ENCODE measurements at regions not wholly inside any gene's neighbourhood (a gene's known extent, or its start where the extent isn't known, plus 50 kb on each side); places are given as distances from the start of the nearest gene placed in this dataset.

DNA sequence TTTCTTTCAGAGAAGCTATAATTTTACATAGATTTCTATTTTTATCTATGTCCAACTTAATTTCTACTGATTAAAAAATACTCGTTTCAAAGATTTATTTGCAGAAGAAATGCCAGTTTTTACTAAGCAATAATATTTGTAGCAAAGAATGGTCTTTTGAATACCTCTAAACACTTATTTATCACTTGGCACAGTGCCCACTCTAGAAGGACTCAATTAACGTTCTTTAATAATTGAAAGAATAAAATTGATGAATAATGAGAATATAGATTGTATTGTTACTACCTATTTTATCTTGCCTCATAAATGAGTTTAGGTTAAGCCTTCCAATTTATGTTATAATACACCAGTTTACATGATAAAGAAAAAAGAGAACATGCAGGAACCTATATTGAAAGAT lies 889.7 kb upstream of the CDH9 start:
- TF ChIP-seq, protein P1, sequence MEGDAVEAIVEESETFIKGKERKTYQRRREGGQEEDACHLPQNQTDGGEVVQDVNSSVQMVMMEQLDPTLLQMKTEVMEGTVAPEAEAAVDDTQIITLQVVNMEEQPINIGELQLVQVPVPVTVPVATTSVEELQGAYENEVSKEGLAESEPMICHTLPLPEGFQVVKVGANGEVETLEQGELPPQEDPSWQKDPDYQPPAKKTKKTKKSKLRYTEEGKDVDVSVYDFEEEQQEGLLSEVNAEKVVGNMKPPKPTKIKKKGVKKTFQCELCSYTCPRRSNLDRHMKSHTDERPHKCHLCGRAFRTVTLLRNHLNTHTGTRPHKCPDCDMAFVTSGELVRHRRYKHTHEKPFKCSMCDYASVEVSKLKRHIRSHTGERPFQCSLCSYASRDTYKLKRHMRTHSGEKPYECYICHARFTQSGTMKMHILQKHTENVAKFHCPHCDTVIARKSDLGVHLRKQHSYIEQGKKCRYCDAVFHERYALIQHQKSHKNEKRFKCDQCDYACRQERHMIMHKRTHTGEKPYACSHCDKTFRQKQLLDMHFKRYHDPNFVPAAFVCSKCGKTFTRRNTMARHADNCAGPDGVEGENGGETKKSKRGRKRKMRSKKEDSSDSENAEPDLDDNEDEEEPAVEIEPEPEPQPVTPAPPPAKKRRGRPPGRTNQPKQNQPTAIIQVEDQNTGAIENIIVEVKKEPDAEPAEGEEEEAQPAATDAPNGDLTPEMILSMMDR (IDR thresholded peaks at IDR 0.05; ENCODE audit: unreplicated experiment in 3 of 3) = no peak
- H3K27ac Mint-ChIP-seq = no peak overlapping the region
- peaks cover 5% of the 10 kb centered on the region for H3K9me3 Mint-ChIP-seq
- H3K36me3 Mint-ChIP-seq (ENCODE audit: low read depth) = no peaks in the 10 kb centered on the region
- H3K4me3 Mint-ChIP-seq = no peak overlapping the region
- peaks cover 6% of the 10 kb centered on the region for H3K4me1 Mint-ChIP-seq
- H3K27me3 Mint-ChIP-seq (ENCODE audit: low read depth) = no peaks in the 10 kb centered on the region

- H3K36me3 Mint-ChIP-seq (ENCODE audit: low read depth) = no peaks in the 10 kb centered on the region
- no peaks in the 10 kb centered on the region for H3K27me3 Mint-ChIP-seq (ENCODE audit: low read depth)
- no peak overlapping the region for H3K27ac Mint-ChIP-seq
- H3K4me3 Mint-ChIP-seq = no peak overlapping the region
- no peaks in the 10 kb centered on the region for H3K9me3 Mint-ChIP-seq
- no peaks in the 10 kb centered on the region for H3K4me1 Mint-ChIP-seq
- TF ChIP-seq, protein P1 (IDR thresholded peaks at IDR 0.05; ENCODE audit: unreplicated experiment in 3 of 3) = no peak
Observed at GRCh38 chr5:27911216-27911615, 872.8 kb upstream of the CDH9 start.

DNA sequence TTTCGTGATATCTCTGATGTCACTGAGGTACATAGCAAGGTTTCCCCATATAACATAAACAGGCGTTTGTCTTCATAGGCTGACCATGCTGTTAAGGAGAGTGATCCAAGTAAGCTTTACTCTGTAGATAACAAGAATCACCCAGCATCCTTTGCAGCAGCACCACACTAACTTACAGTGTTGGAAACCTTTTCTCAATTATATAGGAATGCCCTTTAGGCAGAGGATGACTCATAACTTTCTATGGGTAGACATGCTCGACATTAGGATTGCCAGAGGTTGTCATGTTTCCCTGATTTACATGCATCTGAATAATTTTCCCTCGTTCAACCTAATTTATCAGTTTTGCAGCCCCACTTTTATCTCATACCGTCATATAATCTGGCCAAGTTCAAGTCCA lies 870.0 kb upstream of the CDH9 start:
- TF ChIP-seq, protein P1 (IDR thresholded peaks at IDR 0.05; ENCODE audit: unreplicated experiment in 3 of 3) = no peak
- Mint-ChIP-seq H3K27ac (no peak overlapping the region), H3K27me3 (ENCODE audit: low read depth) (no peaks in the 10 kb centered on the region), H3K4me3 (no peak overlapping the region), H3K36me3 (ENCODE audit: low read depth) (no peaks in the 10 kb centered on the region), H3K9me3 (no peaks in the 10 kb centered on the region), H3K4me1 (no peaks in the 10 kb centered on the region)

GRCh38 chr5:27906931-27907601 lies 868.7 kb upstream of the CDH9 start:
- no peaks in the 10 kb centered on the region for H3K4me1 Mint-ChIP-seq
- no peaks in the 10 kb centered on the region for H3K36me3 Mint-ChIP-seq (ENCODE audit: low read depth)
- H3K9me3 Mint-ChIP-seq = no peaks in the 10 kb centered on the region
- TF ChIP-seq, protein P1 (IDR thresholded peaks at IDR 0.05; ENCODE audit: unreplicated experiment in 3 of 3) = no peak
- H3K27ac Mint-ChIP-seq = no peak overlapping the region
- H3K4me3 Mint-ChIP-seq = no peak overlapping the region
- no peaks in the 10 kb centered on the region for H3K27me3 Mint-ChIP-seq (ENCODE audit: low read depth)

- H3K9me3 Mint-ChIP-seq = peaks cover 2% of the 10 kb centered on the region
- no peak overlapping the region for H3K27ac Mint-ChIP-seq
- no peaks in the 10 kb centered on the region for H3K27me3 Mint-ChIP-seq (ENCODE audit: low read depth)
- H3K4me3 Mint-ChIP-seq = no peak overlapping the region
- H3K4me1 Mint-ChIP-seq = no peaks in the 10 kb centered on the region
- TF ChIP-seq, protein P1 (IDR thresholded peaks at IDR 0.05; ENCODE audit: unreplicated experiment in 3 of 3) = no peak
- no peaks in the 10 kb centered on the region for H3K36me3 Mint-ChIP-seq (ENCODE audit: low read depth)
Observed at GRCh38 chr5:27906481-27906880, 868.1 kb upstream of the CDH9 start.

DNA sequence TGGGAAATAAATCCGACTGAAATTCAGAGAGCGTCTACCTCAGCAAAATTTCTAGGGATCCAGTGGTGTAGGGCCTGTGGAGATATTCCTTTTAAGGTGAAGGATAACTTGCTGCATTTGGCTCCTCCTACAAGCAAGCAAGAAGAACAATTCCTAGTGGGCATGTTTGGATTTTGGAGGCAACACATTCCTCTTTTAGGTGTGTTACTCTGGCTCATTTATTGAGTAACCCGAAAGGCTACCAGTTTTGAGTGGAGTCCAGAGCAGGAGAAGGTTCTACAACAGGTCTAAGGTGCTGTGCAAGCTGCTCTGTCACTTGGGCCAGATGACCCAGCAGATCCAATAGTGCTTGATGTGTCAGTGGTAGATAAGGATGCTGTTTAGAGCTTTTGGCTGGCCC lies 862.4 kb upstream of the CDH9 start:
- Mint-ChIP-seq H3K4me3 (no peak overlapping the region), H3K27ac (no peak overlapping the region), H3K4me1 (no peaks in the 10 kb centered on the region), H3K27me3 (ENCODE audit: low read depth) (no peaks in the 10 kb centered on the region), H3K36me3 (ENCODE audit: low read depth) (no peaks in the 10 kb centered on the region), H3K9me3 (peaks cover 3% of the 10 kb centered on the region)
- TF ChIP-seq, protein P1 (IDR thresholded peaks at IDR 0.05; ENCODE audit: unreplicated experiment in 3 of 3) = no peak

All from nephron (organoid).